Neuronal stem cell (in vitro differentiated cells): ENCODE measurements at regions not wholly inside any gene's neighbourhood (a gene's known extent, or its start where the extent isn't known, plus 50 kb on each side); places are given as distances from the start of the nearest gene placed in this dataset.

ENCODE experiments used
- DNase-seq: peaks from one replicate; pipeline ENCODE4 v3.0.0-alpha.2; 2013; ENCODE audit warnings: low spot score
- H2AFZ ChIP-seq: one replicate; pipeline ENCODE4 v1.6.1; 2013; ENCODE audit warnings: mild to moderate bottlenecking, low read length, inconsistent platforms
- H2AK5ac ChIP-seq: 2 replicates; pipeline ENCODE4 v1.6.1; 2013; ENCODE audit warnings: low read depth, mild to moderate bottlenecking, inconsistent platforms, low read length, moderate library complexity, mixed read lengths
- H2BK120ac ChIP-seq: 2 replicates; pipeline ENCODE4 v1.6.1; 2013; ENCODE audit warnings: low read depth, mild to moderate bottlenecking, inconsistent platforms, low read length, moderate library complexity, mixed read lengths
- H2BK12ac ChIP-seq: one replicate; pipeline ENCODE4 v1.6.1; 2013; ENCODE audit warnings: low read length, inconsistent platforms
- H2BK15ac ChIP-seq: 2 replicates; pipeline ENCODE4 v1.6.1; 2013; ENCODE audit warnings: mild to moderate bottlenecking, low read length, inconsistent platforms, mixed read lengths
- H2BK5ac ChIP-seq: one replicate; pipeline ENCODE4 v1.6.1; 2013; ENCODE audit warnings: inconsistent platforms, mild to moderate bottlenecking, low read length, moderate library complexity
- H3K14ac ChIP-seq: one replicate; pipeline ENCODE4 v1.6.1; 2013; ENCODE audit warnings: low read length, inconsistent platforms
- H3K18ac ChIP-seq: 2 replicates; pipeline ENCODE4 v1.6.1; 2013; ENCODE audit warnings: low read length, inconsistent platforms
- H3K23ac ChIP-seq: 2 replicates; pipeline ENCODE4 v1.6.1; 2013; ENCODE audit warnings: low read depth, mild to moderate bottlenecking, mixed read lengths, low read length, inconsistent platforms; ENCODE audit not compliant: poor library complexity
- H3K27ac ChIP-seq: replicated peaks from 3 replicates; pipeline ENCODE4 v1.5.1; 2013; ENCODE audit warnings: low read length, inconsistent platforms
- H3K27me3 ChIP-seq, 3 experiments: 2 replicates each; pipeline ENCODE4 v1.6.1; 2013; ENCODE audit warnings: low read length in 3 of 3, mild to moderate bottlenecking in 2 of 3, inconsistent platforms in 1 of 3, low read depth in 1 of 3, mixed read lengths in 1 of 3, moderate library complexity in 1 of 3; ENCODE audit not compliant: control insufficient read depth in 3 of 3, insufficient read depth in 3 of 3
- H3K36me3 ChIP-seq, 2 donors: replicated peaks in 1 of 2; 2 replicates each; pipeline ENCODE4 v1.6.1; 2013; ENCODE audit warnings: low read length in 2 of 2; ENCODE audit not compliant: control insufficient read depth in 2 of 2, insufficient read depth in 2 of 2
- H3K4ac ChIP-seq: 2 replicates; pipeline ENCODE4 v1.6.1; 2013; ENCODE audit warnings: inconsistent platforms, mild to moderate bottlenecking, low read length, moderate library complexity
- H3K4me1 ChIP-seq, 2 donors: 1 replicate in 1 of 2; 2 replicates in 1 of 2; pipeline ENCODE4 v1.6.1; 2013; ENCODE audit warnings: low read length in 2 of 2, low read depth in 1 of 2; ENCODE audit not compliant: control insufficient read depth in 2 of 2, insufficient read depth in 1 of 2
- H3K4me2 ChIP-seq: one replicate; pipeline ENCODE4 v1.6.1; 2013; ENCODE audit warnings: mild to moderate bottlenecking, low read length, inconsistent platforms; ENCODE audit not compliant: insufficient read depth, poor library complexity, severe bottlenecking
- H3K4me3 ChIP-seq, 2 donors: 2 replicates each; pipeline ENCODE4 v1.5.1; 2013; ENCODE audit warnings: low read length in 2 of 2, mild to moderate bottlenecking in 2 of 2, inconsistent platforms in 1 of 2, moderate library complexity in 1 of 2
- H3K79me1 ChIP-seq: one replicate; pipeline ENCODE4 v1.6.1; 2013; ENCODE audit warnings: low read depth, mild to moderate bottlenecking, inconsistent platforms, low read length, moderate library complexity
- H3K9ac ChIP-seq: one replicate; pipeline ENCODE4 v1.6.1; 2013; ENCODE audit warnings: mild to moderate bottlenecking, low read depth, low read length, inconsistent platforms; ENCODE audit not compliant: poor library complexity
- H3K9me3 ChIP-seq, 2 donors: replicated peaks in 1 of 2; 2 replicates each; pipeline versions ENCODE3 to v1.6.1; 2013; ENCODE audit warnings: low read length in 2 of 2, mild to moderate bottlenecking in 2 of 2, inconsistent platforms in 1 of 2, low read depth in 1 of 2, mixed read lengths in 1 of 2, moderate library complexity in 1 of 2; ENCODE audit not compliant: control insufficient read depth in 2 of 2, insufficient read depth in 1 of 2
- H4K8ac ChIP-seq: one replicate; pipeline ENCODE4 v1.6.1; 2013; ENCODE audit warnings: low read depth, mild to moderate bottlenecking, inconsistent platforms, low read length, moderate library complexity
- H4K91ac ChIP-seq: one replicate; pipeline ENCODE4 v1.6.1; 2013; ENCODE audit warnings: low read length, low read depth, mild to moderate bottlenecking, inconsistent platforms; ENCODE audit not compliant: poor library complexity
- WGBS, 2 donors: extraction: QIAGEN DNeasy Blood & Tissue Kit; methylation state at CpG; one replicate each; pipeline ENCODE4 v1.1.7; 2013; ENCODE audit warnings: missing lambda C conversion rate in 2 of 2, mixed read lengths in 1 of 2; ENCODE audit not compliant: insufficient read length in 2 of 2, insufficient replicate concordance in 1 of 2; ENCODE audit errors: extremely low coverage in 2 of 2; 5-methylcytosine and 5-hydroxymethylcytosine counted together

DNA sequence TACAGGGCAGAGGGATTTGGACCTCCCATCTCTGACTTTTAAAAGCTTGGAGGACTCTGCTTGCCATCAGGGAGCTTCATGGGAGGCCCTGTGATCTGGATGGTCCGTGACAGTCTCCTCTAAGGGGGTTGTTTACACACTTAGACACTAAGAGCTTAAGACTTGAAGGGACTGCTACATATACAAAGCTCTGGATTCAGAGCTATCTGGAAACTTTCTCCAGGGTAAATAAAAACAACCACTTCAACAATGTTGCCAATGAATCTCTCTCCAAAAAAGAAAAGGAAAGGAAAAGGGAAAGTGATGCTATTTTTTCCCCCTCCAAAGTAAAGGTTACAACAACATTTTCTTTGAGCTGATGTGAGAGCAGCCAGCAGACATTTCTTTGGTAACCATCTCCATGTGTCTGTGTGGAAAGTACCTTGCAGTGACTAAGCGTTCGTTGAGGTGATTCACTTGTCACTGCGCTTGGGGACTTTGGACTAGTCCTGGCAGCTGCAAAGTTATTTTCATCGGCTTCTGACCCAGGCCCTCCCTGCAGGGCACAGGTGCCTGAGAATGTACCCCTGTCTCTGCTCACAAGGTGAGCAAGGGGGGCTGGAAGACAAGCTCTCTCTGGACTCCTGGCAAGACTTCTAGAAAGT lies 262.1 kb upstream of the KLF4 start:
- no peak overlapping the region for H4K8ac ChIP-seq
- no peak for DNase-seq
- no peak overlapping the region for H3K4me2 ChIP-seq
- no peak overlapping the region for H3K9ac ChIP-seq
- no peak overlapping the region for H3K4me3 ChIP-seq
- no CpG with 5 or more reads among the region's 5 CpGs for WGBS, 2 donors
- H4K91ac ChIP-seq = no peak overlapping the region
- no peak overlapping the region for H3K27ac ChIP-seq
- no peak overlapping the region for H2AK5ac ChIP-seq
- no peak overlapping the region for H3K14ac ChIP-seq
- peaks cover 0 to 5% of the 10 kb centered on the region in 2 donors for H3K4me1 ChIP-seq
- H3K9me3 ChIP-seq = no peaks in the 10 kb centered on the region
- no peak overlapping the region for H2BK12ac ChIP-seq
- no peak overlapping the region for H3K4ac ChIP-seq
- H3K79me1 ChIP-seq = no peaks in the 10 kb centered on the region
- no peaks in the 10 kb centered on the region for H3K27me3 ChIP-seq
- H2AFZ ChIP-seq = no peak overlapping the region
- no peaks in the 10 kb centered on the region for H3K36me3 ChIP-seq
- H2BK120ac ChIP-seq = no peak overlapping the region
- no peak overlapping the region for H2BK15ac ChIP-seq
- no peak overlapping the region for H3K18ac ChIP-seq
- H3K23ac ChIP-seq = no peak overlapping the region
- H2BK5ac ChIP-seq = no peak overlapping the region

DNA sequence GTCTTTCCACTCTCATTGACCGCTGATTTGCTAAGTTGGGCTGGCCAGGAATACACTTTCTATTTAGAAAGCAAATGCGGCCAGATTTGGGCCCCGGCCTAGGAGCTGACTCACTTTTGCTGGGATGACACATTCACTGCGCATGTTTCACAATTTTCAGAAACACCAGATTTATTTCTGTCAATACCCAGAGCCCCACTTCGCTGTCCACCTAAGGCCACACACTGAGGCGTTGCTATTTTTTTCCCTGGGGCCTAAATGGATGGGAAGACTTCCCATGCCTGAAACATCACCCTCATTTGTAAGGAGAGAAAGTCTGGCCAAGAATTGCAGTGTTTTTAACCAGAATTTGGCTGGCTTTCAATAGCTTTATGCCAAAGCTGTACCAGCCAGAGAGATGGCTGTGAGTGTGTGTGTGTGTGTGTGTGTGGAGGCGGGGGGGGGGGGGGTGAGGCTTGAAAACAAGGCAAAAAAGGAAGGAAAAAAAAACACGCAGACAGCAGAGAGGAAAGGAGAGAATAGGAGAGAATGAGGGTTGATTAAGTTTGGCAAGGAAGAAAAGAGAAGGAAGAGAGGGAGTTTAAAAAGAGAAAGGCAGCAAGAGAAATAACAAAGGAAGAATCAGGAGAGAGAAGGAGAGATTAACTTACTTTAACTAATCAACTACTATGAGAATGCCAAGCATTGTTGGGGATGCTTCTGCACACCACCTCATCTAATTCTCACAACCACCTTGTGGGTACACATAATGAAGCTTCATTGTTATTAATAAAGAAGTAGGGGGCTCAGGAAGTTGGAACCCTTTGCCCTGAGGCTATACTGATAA lies 261.4 kb upstream of the KLF4 start:
- Histone ChIP-seq H2BK12ac (no peak overlapping the region), H4K8ac (no peak overlapping the region), H3K4me2 (no peak overlapping the region), H3K18ac (no peak overlapping the region), H3K9ac (no peak overlapping the region), H3K4me3 (no peak overlapping the region), H2BK15ac (no peak overlapping the region), H3K4me1 (peaks cover 0 to 5% of the 10 kb centered on the region in 2 donors), H3K9me3 (no peaks in the 10 kb centered on the region), H3K27me3 (no peaks in the 10 kb centered on the region), H2BK120ac (no peak overlapping the region), H3K14ac (no peak overlapping the region), H3K27ac (no peak overlapping the region), H3K79me1 (no peaks in the 10 kb centered on the region), H4K91ac (no peak overlapping the region), H3K4ac (no peak overlapping the region), H2AFZ (no peak overlapping the region), H2BK5ac (no peak overlapping the region), H3K23ac (no peak overlapping the region), H2AK5ac (no peak overlapping the region), H3K36me3 (no peaks in the 10 kb centered on the region)
- no peak for DNase-seq
- WGBS, 2 donors = no CpG with 5 or more reads among the region's 8 CpGs

DNA sequence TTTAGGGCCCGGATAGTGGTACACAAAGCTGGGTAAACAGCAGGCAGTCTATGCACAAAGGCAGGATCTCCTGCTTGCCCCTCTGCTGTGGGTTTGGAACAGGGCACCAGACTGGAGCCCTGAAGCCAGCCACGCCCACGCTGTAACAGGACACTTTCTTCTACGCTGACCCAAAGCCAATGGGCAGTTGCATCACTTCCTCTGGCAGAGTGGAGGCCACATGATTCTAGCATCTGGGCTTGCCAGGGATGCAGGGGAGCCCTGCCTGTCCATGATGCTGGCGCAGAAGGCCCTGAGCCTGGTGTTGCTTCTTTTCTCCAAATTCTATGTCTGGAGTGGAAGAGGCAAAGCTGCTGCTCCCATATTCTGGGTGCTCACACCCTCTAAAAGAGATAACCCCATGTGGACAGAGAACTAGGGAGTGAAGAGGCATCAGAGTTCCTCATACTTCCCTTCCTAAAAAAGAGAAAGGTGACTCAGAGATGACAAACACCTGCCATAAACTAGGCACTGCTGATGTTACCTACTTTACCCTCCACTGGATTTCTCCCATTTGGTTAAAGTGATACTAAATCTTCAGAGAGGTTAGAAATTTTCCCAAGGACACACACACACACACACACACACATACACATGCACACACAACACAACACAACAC lies 260.3 kb upstream of the KLF4 start:
- Histone ChIP-seq H3K79me1 (no peaks in the 10 kb centered on the region), H2BK12ac (no peak overlapping the region), H3K36me3 (no peaks in the 10 kb centered on the region), H2BK5ac (no peak overlapping the region), H4K91ac (no peak overlapping the region), H2AFZ (peak overlapping the region; percentile 39), H3K4me2 (no peak overlapping the region), H4K8ac (no peak overlapping the region), H3K4me1 (peaks cover 0 to 5% of the 10 kb centered on the region in 2 donors), H3K4ac (no peak overlapping the region), H2AK5ac (no peak overlapping the region), H3K27me3 (no peaks in the 10 kb centered on the region), H3K14ac (no peak overlapping the region), H3K23ac (no peak overlapping the region), H3K9ac (no peak overlapping the region), H3K9me3 (no peaks in the 10 kb centered on the region), H3K18ac (peak overlapping the region; percentile 25), H2BK120ac (no peak overlapping the region), H2BK15ac (peak overlapping the region; percentile 45), H3K4me3 (no peak overlapping the region), H3K27ac (no peak overlapping the region)
- DNase-seq = no peak
- WGBS, 2 donors = no CpG with 5 or more reads among the region's 5 CpGs

DNA sequence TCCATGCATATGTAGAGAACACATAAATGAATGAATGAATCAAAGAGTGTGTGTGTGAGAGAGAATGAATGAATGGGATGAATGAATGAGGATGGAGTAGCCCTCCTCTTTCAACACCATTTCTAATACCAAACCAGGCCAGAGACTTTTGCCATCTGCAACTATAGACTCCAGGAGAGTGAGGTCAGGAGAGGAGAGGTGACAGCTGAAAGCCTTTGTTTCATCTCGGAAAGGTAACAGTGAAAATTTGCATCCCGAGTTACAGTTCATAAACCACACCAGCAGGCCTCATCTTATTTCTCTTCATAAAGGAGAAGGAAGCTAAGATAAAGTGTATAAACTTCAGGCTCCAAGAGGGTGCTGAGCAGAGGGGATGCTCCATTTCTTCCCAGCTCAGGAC lies 255.3 kb upstream of the KLF4 start:
- Histone ChIP-seq H2BK12ac (no peak overlapping the region), H3K23ac (no peak overlapping the region), H3K9ac (no peak overlapping the region), H2BK15ac (no peak overlapping the region), H2AK5ac (no peak overlapping the region), H3K4me1 (peaks cover 0 to 4% of the 10 kb centered on the region in 2 donors), H3K79me1 (no peaks in the 10 kb centered on the region), H3K18ac (no peak overlapping the region), H2BK5ac (no peak overlapping the region), H3K14ac (no peak overlapping the region), H3K9me3 (no peaks in the 10 kb centered on the region), H3K27me3 (no peaks in the 10 kb centered on the region), H4K91ac (no peak overlapping the region), H3K4ac (no peak overlapping the region), H3K4me2 (no peak overlapping the region), H3K36me3 (no peaks in the 10 kb centered on the region), H2BK120ac (no peak overlapping the region), H2AFZ (no peak overlapping the region), H3K4me3 (no peak overlapping the region), H4K8ac (no peak overlapping the region), H3K27ac (no peak overlapping the region)
- no CpG with 5 or more reads among the region's 2 CpGs for WGBS, 2 donors
- DNase-seq = no peak
